ENCODE measurements at regions not wholly inside any gene's neighbourhood (a gene's known extent, or its start where the extent isn't known, plus 50 kb on each side); places are given as distances from the start of the nearest gene placed in this dataset.

DNA sequence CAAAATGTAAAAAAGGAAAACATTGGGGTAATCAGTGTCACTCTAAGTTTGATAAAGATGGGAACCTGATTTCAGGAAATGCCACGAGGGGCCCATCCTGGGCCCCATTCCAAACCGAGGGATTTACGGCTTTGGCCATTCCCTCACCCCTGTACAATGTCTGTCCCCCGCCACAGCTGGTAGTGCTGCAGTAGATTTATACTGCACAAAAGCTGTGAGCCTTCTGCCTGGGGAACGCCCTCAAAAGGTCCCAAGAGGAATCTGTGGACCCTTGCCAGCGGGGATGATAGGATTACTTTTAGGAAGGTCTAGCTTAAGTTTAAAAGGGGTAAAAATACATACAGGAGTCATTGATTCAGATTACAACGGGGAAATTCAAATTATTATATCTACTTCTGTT is 173.4 kb upstream of the SGCG start:
- no peak overlapping the region for H3K4me3 ChIP-seq (ENCODE audit: low read length)
- whole genome bisulfite sequencing, 2 experiments (ENCODE audit: insufficient coverage in 1 of 2, insufficient read length in 1 of 2) = 69 to 100% methylated on average over 1 to 6 of the region's 7 CpGs

DNA sequence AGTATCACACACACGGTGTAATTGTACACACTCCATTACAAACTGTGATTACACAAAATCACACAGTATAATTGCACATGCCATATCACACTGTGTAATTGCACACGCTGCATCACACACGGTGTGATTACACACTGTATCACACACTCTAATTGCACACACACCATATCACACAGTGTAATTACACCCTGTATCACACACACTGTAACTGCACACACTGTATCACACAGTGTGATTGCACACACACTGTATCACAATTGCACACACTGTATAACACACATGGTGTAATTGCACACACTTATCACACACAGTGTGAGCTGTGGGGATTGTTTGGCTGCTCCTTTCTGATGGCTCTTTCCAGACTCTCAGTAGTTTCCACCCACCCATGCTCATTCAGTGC is 162.6 kb upstream of the SGCG start:
- TF ChIP-seq, protein P1, sequence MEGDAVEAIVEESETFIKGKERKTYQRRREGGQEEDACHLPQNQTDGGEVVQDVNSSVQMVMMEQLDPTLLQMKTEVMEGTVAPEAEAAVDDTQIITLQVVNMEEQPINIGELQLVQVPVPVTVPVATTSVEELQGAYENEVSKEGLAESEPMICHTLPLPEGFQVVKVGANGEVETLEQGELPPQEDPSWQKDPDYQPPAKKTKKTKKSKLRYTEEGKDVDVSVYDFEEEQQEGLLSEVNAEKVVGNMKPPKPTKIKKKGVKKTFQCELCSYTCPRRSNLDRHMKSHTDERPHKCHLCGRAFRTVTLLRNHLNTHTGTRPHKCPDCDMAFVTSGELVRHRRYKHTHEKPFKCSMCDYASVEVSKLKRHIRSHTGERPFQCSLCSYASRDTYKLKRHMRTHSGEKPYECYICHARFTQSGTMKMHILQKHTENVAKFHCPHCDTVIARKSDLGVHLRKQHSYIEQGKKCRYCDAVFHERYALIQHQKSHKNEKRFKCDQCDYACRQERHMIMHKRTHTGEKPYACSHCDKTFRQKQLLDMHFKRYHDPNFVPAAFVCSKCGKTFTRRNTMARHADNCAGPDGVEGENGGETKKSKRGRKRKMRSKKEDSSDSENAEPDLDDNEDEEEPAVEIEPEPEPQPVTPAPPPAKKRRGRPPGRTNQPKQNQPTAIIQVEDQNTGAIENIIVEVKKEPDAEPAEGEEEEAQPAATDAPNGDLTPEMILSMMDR (conservative IDR thresholded peaks at IDR 0.05) = no peak
- Mint-ChIP-seq H3K27me3 (ENCODE audit: insufficient read depth) (no peaks in the 10 kb centered on the region), H3K36me3 (ENCODE audit: low read depth) (no peaks in the 10 kb centered on the region), H3K4me3 (no peak overlapping the region), H3K27ac (no peak overlapping the region), H3K4me1 (peaks cover 2% of the 10 kb centered on the region), H3K9me3 (peaks cover 10% of the 10 kb centered on the region)
- no peaks in the 10 kb centered on the region for H3K36me3 ChIP-seq (ENCODE audit: control insufficient read depth, insufficient read depth, low read length)
- H3K9me3 ChIP-seq (ENCODE audit: control insufficient read depth, low read length) = peaks cover 22% of the 10 kb centered on the region
- no peak for DNase-seq
- H3K27me3 ChIP-seq (ENCODE audit: control insufficient read depth, insufficient read depth, low read length, poor library complexity, severe bottlenecking) = no peaks in the 10 kb centered on the region
- no peak overlapping the region for H3K4me3 ChIP-seq (ENCODE audit: low read length)
- H3K9ac ChIP-seq (ENCODE audit: extremely low read depth, low read length, poor library complexity, severe bottlenecking) = no peak overlapping the region
- no peaks in the 10 kb centered on the region for H3K4me1 ChIP-seq (ENCODE audit: control insufficient read depth, insufficient read depth, low read length)
- H3K27ac ChIP-seq (ENCODE audit: low read depth, low read length) = no peak overlapping the region
- WGBS, 2 experiments (ENCODE audit: insufficient coverage in 1 of 2, insufficient read length in 1 of 2) = 90 to 100% methylated on average over 3 of the region's 3 CpGs

More for the DNA sequence above, 173.4 kb upstream of the SGCG start:
- Mint-ChIP-seq H3K4me3 (no peak overlapping the region), H3K36me3 (ENCODE audit: low read depth) (peaks cover 1% of the 10 kb centered on the region), H3K27me3 (ENCODE audit: insufficient read depth) (no peaks in the 10 kb centered on the region), H3K4me1 (no peaks in the 10 kb centered on the region), H3K27ac (no peak overlapping the region), H3K9me3 (peaks cover 16% of the 10 kb centered on the region)
- TF ChIP-seq, protein P1 (conservative IDR thresholded peaks at IDR 0.05) = no peak
- Histone ChIP-seq H3K27me3 (ENCODE audit: control insufficient read depth, insufficient read depth, low read length, poor library complexity, severe bottlenecking) (no peaks in the 10 kb centered on the region), H3K27ac (ENCODE audit: low read depth, low read length) (no peak overlapping the region), H3K9ac (ENCODE audit: extremely low read depth, low read length, poor library complexity, severe bottlenecking) (no peak overlapping the region), H3K4me1 (ENCODE audit: control insufficient read depth, insufficient read depth, low read length) (no peaks in the 10 kb centered on the region), H3K9me3 (ENCODE audit: control insufficient read depth, low read length) (peaks cover 6% of the 10 kb centered on the region), H3K36me3 (ENCODE audit: control insufficient read depth, insufficient read depth, low read length) (no peaks in the 10 kb centered on the region)
- DNase-seq = no peak

DNA sequence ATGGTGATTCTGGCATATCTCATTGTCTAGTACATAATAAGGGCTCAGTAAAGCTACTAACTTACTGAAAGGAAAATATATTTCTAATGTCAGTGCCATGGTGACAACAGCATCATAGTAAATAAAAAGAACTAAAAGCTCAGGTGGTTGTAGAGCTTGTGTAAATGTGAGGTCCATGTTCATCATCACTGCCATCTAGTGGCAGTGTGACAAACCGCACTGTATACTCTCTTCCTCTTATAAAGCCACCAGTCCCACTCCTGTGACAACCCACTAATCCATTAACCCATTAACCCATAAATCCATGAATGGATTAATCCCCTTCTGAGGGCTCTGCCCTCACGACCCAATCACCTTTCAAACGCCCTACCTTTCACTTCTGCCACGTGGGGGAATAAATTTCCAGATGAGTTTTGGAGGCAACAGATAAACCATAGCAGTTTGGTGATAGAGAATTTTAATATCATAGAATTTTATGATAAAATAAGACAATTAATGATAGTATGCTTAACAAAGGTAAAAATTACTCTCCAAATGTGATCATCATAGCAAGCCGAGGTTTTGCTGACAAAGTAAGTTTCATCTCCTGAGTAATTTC is 160.4 kb upstream of the SGCG start:
- H3K27me3 ChIP-seq (ENCODE audit: control insufficient read depth, insufficient read depth, low read length, poor library complexity, severe bottlenecking) = no peaks in the 10 kb centered on the region
- no peak overlapping the region for H3K9ac ChIP-seq (ENCODE audit: extremely low read depth, low read length, poor library complexity, severe bottlenecking)
- H3K9me3 Mint-ChIP-seq = peaks cover 5% of the 10 kb centered on the region
- peaks cover 2% of the 10 kb centered on the region for H3K4me1 Mint-ChIP-seq
- H3K4me1 ChIP-seq (ENCODE audit: control insufficient read depth, insufficient read depth, low read length) = no peaks in the 10 kb centered on the region
- WGBS, 2 experiments (ENCODE audit: insufficient coverage in 1 of 2, insufficient read length in 1 of 2) = 0% methylated on average over 2 of the region's 5 CpGs; no CpG with 5 or more reads in 1 of the 2 experiments
- no peaks in the 10 kb centered on the region for H3K36me3 Mint-ChIP-seq (ENCODE audit: low read depth)
- peak; percentile 69 for DNase-seq
- no peak overlapping the region for H3K27ac ChIP-seq (ENCODE audit: low read depth, low read length)
- H3K4me3 Mint-ChIP-seq = no peak overlapping the region
- H3K27ac Mint-ChIP-seq = no peak overlapping the region
- no peaks in the 10 kb centered on the region for H3K27me3 Mint-ChIP-seq (ENCODE audit: insufficient read depth)
- H3K36me3 ChIP-seq (ENCODE audit: control insufficient read depth, insufficient read depth, low read length) = no peaks in the 10 kb centered on the region
- TF ChIP-seq, protein P1 (conservative IDR thresholded peaks at IDR 0.05) = peak; percentile 92
- peaks cover 10% of the 10 kb centered on the region for H3K9me3 ChIP-seq (ENCODE audit: control insufficient read depth, low read length)
- H3K4me3 ChIP-seq (ENCODE audit: low read length) = no peak overlapping the region
